Neuronal stem cell (in vitro differentiated cells): ENCODE measurements at regions not wholly inside any gene's neighbourhood (a gene's known extent, or its start where the extent isn't known, plus 50 kb on each side); places are given as distances from the start of the nearest gene placed in this dataset.
A peak's percentile ranks its signal among the peaks of the same experiment; 100 is the strongest.
"Not testable (repeated sequence)": the region's sequence is repeated elsewhere in the genome, so short reads cannot be mapped to it uniquely, and the experiment has no call there.

Experiments used
- DNase-seq: peaks from one replicate; pipeline ENCODE4 v3.0.0-alpha.2; 2013; ENCODE audit warnings: low spot score
- H2AFZ ChIP-seq: one replicate; pipeline ENCODE4 v1.6.1; 2013; ENCODE audit warnings: mild to moderate bottlenecking, low read length, inconsistent platforms
- H2AK5ac ChIP-seq: 2 replicates; pipeline ENCODE4 v1.6.1; 2013; ENCODE audit warnings: low read depth, mild to moderate bottlenecking, inconsistent platforms, low read length, moderate library complexity, mixed read lengths
- H2BK120ac ChIP-seq: 2 replicates; pipeline ENCODE4 v1.6.1; 2013; ENCODE audit warnings: low read depth, mild to moderate bottlenecking, inconsistent platforms, low read length, moderate library complexity, mixed read lengths
- H2BK12ac ChIP-seq: one replicate; pipeline ENCODE4 v1.6.1; 2013; ENCODE audit warnings: low read length, inconsistent platforms
- H2BK15ac ChIP-seq: 2 replicates; pipeline ENCODE4 v1.6.1; 2013; ENCODE audit warnings: mild to moderate bottlenecking, low read length, inconsistent platforms, mixed read lengths
- H2BK5ac ChIP-seq: one replicate; pipeline ENCODE4 v1.6.1; 2013; ENCODE audit warnings: inconsistent platforms, mild to moderate bottlenecking, low read length, moderate library complexity
- H3K14ac ChIP-seq: one replicate; pipeline ENCODE4 v1.6.1; 2013; ENCODE audit warnings: low read length, inconsistent platforms
- H3K18ac ChIP-seq: 2 replicates; pipeline ENCODE4 v1.6.1; 2013; ENCODE audit warnings: low read length, inconsistent platforms
- H3K23ac ChIP-seq: 2 replicates; pipeline ENCODE4 v1.6.1; 2013; ENCODE audit warnings: low read depth, mild to moderate bottlenecking, mixed read lengths, low read length, inconsistent platforms; ENCODE audit not compliant: poor library complexity
- H3K27ac ChIP-seq: replicated peaks from 3 replicates; pipeline ENCODE4 v1.5.1; 2013; ENCODE audit warnings: low read length, inconsistent platforms
- H3K27me3 ChIP-seq, 3 experiments: 2 replicates each; pipeline ENCODE4 v1.6.1; 2013; ENCODE audit warnings: low read length in 3 of 3, mild to moderate bottlenecking in 2 of 3, inconsistent platforms in 1 of 3, low read depth in 1 of 3, mixed read lengths in 1 of 3, moderate library complexity in 1 of 3; ENCODE audit not compliant: control insufficient read depth in 3 of 3, insufficient read depth in 3 of 3
- H3K36me3 ChIP-seq, 2 donors: replicated peaks in 1 of 2; 2 replicates each; pipeline ENCODE4 v1.6.1; 2013; ENCODE audit warnings: low read length in 2 of 2; ENCODE audit not compliant: control insufficient read depth in 2 of 2, insufficient read depth in 2 of 2
- H3K4ac ChIP-seq: 2 replicates; pipeline ENCODE4 v1.6.1; 2013; ENCODE audit warnings: inconsistent platforms, mild to moderate bottlenecking, low read length, moderate library complexity
- H3K4me1 ChIP-seq, 2 donors: 1 replicate in 1 of 2; 2 replicates in 1 of 2; pipeline ENCODE4 v1.6.1; 2013; ENCODE audit warnings: low read length in 2 of 2, low read depth in 1 of 2; ENCODE audit not compliant: control insufficient read depth in 2 of 2, insufficient read depth in 1 of 2
- H3K4me2 ChIP-seq: one replicate; pipeline ENCODE4 v1.6.1; 2013; ENCODE audit warnings: mild to moderate bottlenecking, low read length, inconsistent platforms; ENCODE audit not compliant: insufficient read depth, poor library complexity, severe bottlenecking
- H3K4me3 ChIP-seq, 2 donors: 2 replicates each; pipeline ENCODE4 v1.5.1; 2013; ENCODE audit warnings: low read length in 2 of 2, mild to moderate bottlenecking in 2 of 2, inconsistent platforms in 1 of 2, moderate library complexity in 1 of 2
- H3K79me1 ChIP-seq: one replicate; pipeline ENCODE4 v1.6.1; 2013; ENCODE audit warnings: low read depth, mild to moderate bottlenecking, inconsistent platforms, low read length, moderate library complexity
- H3K9ac ChIP-seq: one replicate; pipeline ENCODE4 v1.6.1; 2013; ENCODE audit warnings: mild to moderate bottlenecking, low read depth, low read length, inconsistent platforms; ENCODE audit not compliant: poor library complexity
- H3K9me3 ChIP-seq, 2 donors: replicated peaks in 1 of 2; 2 replicates each; pipeline versions ENCODE3 to v1.6.1; 2013; ENCODE audit warnings: low read length in 2 of 2, mild to moderate bottlenecking in 2 of 2, inconsistent platforms in 1 of 2, low read depth in 1 of 2, mixed read lengths in 1 of 2, moderate library complexity in 1 of 2; ENCODE audit not compliant: control insufficient read depth in 2 of 2, insufficient read depth in 1 of 2
- H4K8ac ChIP-seq: one replicate; pipeline ENCODE4 v1.6.1; 2013; ENCODE audit warnings: low read depth, mild to moderate bottlenecking, inconsistent platforms, low read length, moderate library complexity
- H4K91ac ChIP-seq: one replicate; pipeline ENCODE4 v1.6.1; 2013; ENCODE audit warnings: low read length, low read depth, mild to moderate bottlenecking, inconsistent platforms; ENCODE audit not compliant: poor library complexity
- WGBS, 2 donors: extraction: QIAGEN DNeasy Blood & Tissue Kit; methylation state at CpG; one replicate each; pipeline ENCODE4 v1.1.7; 2013; ENCODE audit warnings: missing lambda C conversion rate in 2 of 2, mixed read lengths in 1 of 2; ENCODE audit not compliant: insufficient read length in 2 of 2, insufficient replicate concordance in 1 of 2; ENCODE audit errors: extremely low coverage in 2 of 2; 5-methylcytosine and 5-hydroxymethylcytosine counted together

DNA sequence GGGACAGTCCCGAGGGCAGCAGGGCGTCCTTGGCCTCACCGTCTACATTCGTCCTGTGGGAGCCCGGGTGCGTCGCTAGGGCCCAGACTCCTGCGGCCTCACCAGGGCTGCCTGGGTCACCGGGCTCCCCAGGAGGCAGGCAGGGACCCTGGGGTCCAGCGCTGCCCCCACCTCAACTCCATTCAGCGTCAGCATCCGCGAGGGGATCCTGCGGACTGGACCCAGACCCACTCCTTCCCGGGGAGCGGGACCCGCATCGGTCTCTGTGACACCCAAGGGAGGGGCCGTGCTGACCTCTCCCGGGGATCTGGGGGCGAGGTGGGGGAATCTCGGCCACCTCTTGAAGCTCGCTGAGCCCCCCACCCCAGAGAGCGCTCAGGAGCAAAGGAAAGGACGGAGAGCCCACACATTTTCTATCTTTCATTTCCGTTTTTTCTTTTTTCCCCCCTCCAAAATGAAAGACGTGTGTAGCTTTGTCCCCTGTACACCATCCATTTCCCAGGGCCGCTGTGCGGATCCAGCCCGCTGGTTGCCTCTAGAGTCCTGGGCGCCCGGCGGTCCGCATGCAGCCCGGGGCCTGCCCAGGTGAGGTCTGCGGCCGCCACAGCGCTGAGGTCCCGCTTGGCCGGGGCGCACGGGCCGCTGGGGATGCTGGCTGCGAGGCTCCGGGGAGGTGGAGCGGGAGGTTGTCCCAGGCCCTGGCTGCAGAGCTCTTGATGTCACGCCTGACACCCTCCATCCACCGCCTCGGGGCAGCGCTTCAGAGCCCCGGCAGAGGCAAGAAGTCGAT, 178.0 kb upstream of the TPTE start:
- WGBS, 2 donors: no CpG with 5 or more reads among the region's 52 CpGs
- not testable (repeated sequence) for DNase-seq

DNA sequence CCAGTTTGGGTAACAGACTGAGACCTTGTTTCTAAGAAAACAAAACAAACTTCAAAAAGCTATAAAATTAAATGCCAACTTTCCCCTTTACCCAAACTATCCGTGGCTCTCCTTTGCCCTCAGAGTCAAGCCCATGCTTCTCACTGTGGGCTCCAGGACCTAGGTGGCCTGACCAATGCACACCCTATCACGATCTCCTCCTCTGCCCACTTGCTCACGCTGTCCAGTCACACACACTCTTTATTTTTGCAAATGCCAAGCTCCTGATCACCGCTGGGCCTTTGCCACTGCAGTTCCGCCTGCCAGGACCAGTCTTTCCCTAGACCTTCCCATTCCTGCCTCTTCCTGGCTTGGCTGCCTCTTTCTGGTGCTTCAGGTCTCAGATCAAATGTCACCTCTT, 177.1 kb upstream of the TPTE start:
- H3K14ac ChIP-seq, H3K36me3 ChIP-seq, H3K4me3 ChIP-seq, H2AFZ ChIP-seq, DNase-seq, H3K79me1 ChIP-seq, H2BK5ac ChIP-seq, H3K18ac ChIP-seq, H2BK120ac ChIP-seq, H3K9me3 ChIP-seq, H2BK12ac ChIP-seq, H3K4me2 ChIP-seq, H4K8ac ChIP-seq, H3K27ac ChIP-seq, H3K27me3 ChIP-seq, H2AK5ac ChIP-seq, H2BK15ac ChIP-seq, H3K4me1 ChIP-seq, H3K4ac ChIP-seq: not testable (repeated sequence)
- peak overlapping the region; percentile 26 for H3K9ac ChIP-seq
- H4K91ac ChIP-seq: peak overlapping the region; percentile 12
- H3K23ac ChIP-seq: peak overlapping the region; percentile 78
- WGBS, 2 donors: no CpG with 5 or more reads among the region's 5 CpGs

More for the DNA sequence above, 178.0 kb upstream of the TPTE start:
- H3K9ac ChIP-seq, H3K9me3 ChIP-seq, H2AFZ ChIP-seq, H2BK120ac ChIP-seq, H3K36me3 ChIP-seq, H3K18ac ChIP-seq, H3K4me2 ChIP-seq, H4K8ac ChIP-seq, H2BK15ac ChIP-seq, H2BK12ac ChIP-seq, H3K14ac ChIP-seq, H2BK5ac ChIP-seq, H3K27me3 ChIP-seq, H3K79me1 ChIP-seq, H3K4me1 ChIP-seq, H3K4ac ChIP-seq, H2AK5ac ChIP-seq, H3K27ac ChIP-seq: not testable (repeated sequence)
- Histone ChIP-seq H3K4me3 (peak overlapping the region in 1 of 2 donors; percentile 58), H3K23ac (peak overlapping the region; percentile 16), H4K91ac (peak overlapping the region; percentile 11)

DNA sequence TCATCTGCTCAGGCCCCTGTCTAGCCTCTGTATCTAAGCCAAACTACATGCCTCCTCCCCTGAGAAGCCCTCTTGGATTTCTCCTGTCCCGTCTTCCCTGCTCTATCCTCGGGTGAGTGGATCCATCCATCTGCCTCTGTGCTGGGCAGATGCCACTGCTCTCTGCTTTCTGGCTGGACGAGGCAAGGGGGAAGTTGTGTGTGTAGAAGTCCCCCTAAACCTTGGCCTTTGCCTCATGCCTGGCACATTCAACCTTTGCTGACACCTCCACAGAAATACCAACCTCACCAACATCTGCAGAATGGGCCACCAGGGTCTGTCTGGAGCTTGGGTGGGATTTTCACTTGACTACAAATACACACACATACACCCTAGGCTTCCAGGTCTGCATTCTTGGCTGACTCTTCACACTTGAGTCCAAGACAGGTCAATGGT, 176.2 kb upstream of the TPTE start:
- not testable (repeated sequence) for H2AK5ac ChIP-seq, H3K36me3 ChIP-seq, H3K23ac ChIP-seq, H2BK5ac ChIP-seq, H3K4ac ChIP-seq, H3K27me3 ChIP-seq, H2BK12ac ChIP-seq, H3K4me2 ChIP-seq, H2BK15ac ChIP-seq, H4K91ac ChIP-seq, H3K9me3 ChIP-seq, DNase-seq, H3K9ac ChIP-seq, H3K79me1 ChIP-seq, H2AFZ ChIP-seq, H2BK120ac ChIP-seq, H3K18ac ChIP-seq, H3K4me1 ChIP-seq, H3K14ac ChIP-seq, H3K27ac ChIP-seq, H4K8ac ChIP-seq
- peak overlapping the region in 1 of 2 donors; percentile 1 for H3K4me3 ChIP-seq
- no CpG with 5 or more reads among the region's 3 CpGs for WGBS, 2 donors

DNA sequence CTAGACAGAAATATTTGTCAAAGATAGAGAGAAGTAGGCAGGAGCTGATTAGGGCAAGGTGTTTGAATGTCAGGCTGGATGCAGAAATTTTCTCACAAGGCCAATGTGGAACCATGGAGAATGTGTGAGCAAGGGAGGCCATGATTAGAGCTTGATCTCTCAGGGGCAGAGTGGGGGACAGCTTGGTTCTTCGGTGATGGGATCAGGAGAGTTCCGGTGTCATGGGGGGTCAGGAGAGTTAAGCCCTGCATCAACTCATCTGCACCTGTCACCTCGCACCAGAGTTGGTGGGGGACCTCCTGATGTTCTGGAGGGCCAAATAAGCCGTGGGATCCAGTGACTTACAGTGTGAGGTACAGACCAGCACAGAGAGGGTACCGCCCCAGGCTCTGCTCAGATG, 175.1 kb upstream of the TPTE start:
- not testable (repeated sequence) for DNase-seq, H2BK120ac ChIP-seq
- WGBS, 2 donors: no CpG with 5 or more reads among the region's 5 CpGs

More for the DNA sequence above, 175.1 kb upstream of the TPTE start:
- H2AK5ac ChIP-seq, H2AFZ ChIP-seq, H3K9ac ChIP-seq, H3K23ac ChIP-seq, H2BK15ac ChIP-seq, H3K4me3 ChIP-seq, H3K4me2 ChIP-seq, H4K91ac ChIP-seq, H3K4ac ChIP-seq, H3K14ac ChIP-seq, H2BK5ac ChIP-seq, H3K79me1 ChIP-seq, H3K18ac ChIP-seq, H3K27ac ChIP-seq, H4K8ac ChIP-seq, H3K9me3 ChIP-seq, H2BK12ac ChIP-seq, H3K36me3 ChIP-seq, H3K4me1 ChIP-seq, H3K27me3 ChIP-seq: not testable (repeated sequence)
